ENCODE measurements at regions not wholly inside any gene's neighbourhood (a gene's known extent, or its start where the extent isn't known, plus 50 kb on each side); places are given as distances from the start of the nearest gene placed in this dataset.

- no peak for DNase-seq
Measured at GRCh38 chr4:179509489-179509888, 2067.3 kb upstream of the AGA start.

DNA sequence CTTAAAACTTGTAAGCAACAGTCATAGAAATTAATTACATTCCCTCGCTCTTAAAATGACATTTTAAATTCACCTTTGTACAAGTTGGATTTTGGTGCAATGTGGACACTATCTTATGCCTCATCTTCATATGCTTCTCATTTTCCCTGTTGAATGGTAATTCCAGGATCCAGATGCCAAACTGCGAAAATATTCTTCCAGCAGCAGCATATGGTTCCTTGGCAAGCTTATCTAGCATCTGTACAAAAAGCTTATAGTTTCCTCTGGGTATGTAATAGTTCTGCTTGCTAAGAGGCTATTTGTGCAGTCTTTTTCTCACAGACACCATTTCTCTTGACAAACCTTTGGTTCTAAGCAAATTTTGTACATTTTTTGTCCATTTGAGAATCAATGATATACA lies 2079.7 kb upstream of the AGA start:
- DNase-seq = no peak

DNA sequence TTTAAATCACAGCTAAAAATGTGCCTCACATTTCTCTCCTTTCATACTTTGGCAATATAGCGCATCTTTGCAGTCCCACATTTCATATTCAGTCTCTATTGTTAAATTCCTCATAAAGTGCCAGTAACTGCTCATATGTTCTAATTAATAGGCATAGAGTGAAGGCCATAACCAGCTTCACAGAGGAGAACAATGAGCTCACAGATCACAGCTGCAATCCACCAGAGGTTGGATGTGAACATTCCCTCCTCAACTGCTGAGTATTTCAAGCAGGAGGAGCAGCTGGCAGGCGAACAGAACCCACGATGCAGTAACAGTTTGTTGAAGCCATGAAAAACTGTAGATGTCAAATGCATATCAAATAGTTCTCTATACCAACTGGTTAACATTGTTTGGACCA lies 2088.7 kb upstream of the AGA start:
- no peak for DNase-seq

- no peak for DNase-seq
Measured at GRCh38 chr4:179536694-179537093, 2094.5 kb upstream of the AGA start.

DNA sequence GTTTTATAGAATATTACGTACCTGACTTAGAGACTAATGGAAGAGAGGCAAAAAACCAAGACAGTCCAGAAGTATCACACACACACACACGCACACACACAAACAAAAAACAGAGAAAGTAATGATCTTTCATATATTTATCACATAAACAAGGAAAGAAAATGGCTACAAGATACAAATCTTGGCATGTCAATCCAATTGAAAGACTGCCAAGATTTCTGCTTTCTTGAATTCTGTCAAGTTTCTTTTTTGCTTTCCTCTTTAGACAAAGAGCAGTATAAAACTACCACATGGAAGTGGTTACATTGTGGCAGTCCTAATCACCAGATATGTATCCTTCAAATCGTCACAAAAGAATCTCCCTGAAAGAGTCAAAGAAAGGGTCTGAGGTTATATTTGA lies 2097.4 kb upstream of the AGA start:
- no peak for DNase-seq

- no peak for DNase-seq
Measured at GRCh38 chr4:179543771-179544170, 2101.5 kb upstream of the AGA start.

DNA sequence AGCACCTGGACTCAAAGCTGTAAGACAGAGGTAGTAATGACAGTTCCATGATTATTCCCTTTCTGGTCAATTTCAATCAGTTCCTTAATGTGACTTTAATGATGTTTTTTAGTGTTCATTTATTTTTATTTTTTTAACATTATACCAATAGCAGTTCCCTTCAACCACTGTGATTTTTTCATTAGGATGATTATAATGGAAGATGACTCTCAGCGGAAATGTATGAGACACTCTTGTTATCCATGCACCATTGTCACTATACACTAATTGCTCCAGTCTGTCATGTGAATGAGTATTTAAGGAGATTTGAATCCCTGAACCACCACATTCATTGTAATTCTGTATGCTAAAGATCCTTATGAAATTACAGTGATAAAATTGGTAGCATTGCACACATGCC lies 2102.3 kb upstream of the AGA start:
- no peak for DNase-seq

GRCh38 chr4:179552131-179552530 lies 2109.9 kb upstream of the AGA start:
- DNase-seq = no peak

- DNase-seq = no peak
Measured at GRCh38 chr4:179563741-179564140, 2121.5 kb upstream of the AGA start.

DNA sequence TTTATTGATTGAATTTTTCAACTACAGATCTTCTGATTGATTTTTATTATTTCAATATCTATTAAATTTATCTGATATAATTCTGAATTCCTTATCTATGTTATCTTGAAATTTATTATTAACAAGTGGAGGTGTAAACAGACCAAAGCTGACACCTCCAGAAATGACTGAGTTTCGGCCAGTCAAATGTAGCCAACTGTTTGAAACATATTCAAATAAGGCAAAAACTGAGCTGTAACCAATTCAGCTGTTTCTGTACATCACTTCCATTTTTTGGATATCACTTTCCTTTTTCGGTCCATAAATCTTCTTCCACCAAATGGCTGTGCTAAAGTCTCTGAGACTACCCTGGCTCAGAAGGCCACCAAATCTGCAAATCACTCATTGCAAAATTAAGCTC lies 2127.3 kb upstream of the AGA start:
- DNase-seq = no peak

DNA sequence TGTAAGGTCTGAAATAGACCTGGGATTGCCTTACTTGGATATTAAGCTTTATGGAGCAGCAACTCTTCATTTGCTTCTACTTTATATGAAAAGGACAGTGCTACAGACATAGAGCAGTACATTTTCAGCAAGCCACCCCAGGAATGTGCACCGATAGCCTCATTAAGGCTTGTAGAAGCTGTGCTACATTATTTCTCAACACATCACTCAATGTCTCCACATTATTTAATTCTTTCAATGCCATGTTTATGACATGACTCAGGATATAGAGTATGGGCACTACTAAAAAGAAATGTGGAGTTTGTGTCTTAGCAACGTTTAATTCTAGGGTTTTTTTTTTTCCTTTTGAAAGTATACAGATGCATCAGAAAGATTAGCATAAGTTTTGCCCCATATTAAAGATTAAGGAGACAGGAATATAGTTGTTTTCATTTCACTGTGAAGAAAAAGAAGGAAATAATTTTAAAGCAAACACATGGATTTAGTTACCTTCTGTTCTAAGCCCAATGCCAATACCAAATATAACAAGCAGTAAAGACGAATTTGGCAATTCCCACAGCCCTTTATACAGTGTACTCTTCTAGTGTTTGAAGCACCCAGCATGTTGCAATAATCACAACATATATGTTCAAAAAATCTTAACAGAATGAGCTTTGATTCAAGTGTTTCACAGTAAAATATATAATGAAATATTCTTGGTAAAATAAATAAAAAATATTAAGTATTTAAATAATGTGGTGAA lies 2140.1 kb upstream of the AGA start:
- DNase-seq = no peak

GRCh38 chr4:179583221-179583620 lies 2141.0 kb upstream of the AGA start:
- DNase-seq = no peak

GRCh38 chr4:179584101-179584500 lies 2141.9 kb upstream of the AGA start:
- DNase-seq = no peak

- DNase-seq = no peak
Measured at GRCh38 chr4:179585761-179586160, 2143.5 kb upstream of the AGA start.

DNA sequence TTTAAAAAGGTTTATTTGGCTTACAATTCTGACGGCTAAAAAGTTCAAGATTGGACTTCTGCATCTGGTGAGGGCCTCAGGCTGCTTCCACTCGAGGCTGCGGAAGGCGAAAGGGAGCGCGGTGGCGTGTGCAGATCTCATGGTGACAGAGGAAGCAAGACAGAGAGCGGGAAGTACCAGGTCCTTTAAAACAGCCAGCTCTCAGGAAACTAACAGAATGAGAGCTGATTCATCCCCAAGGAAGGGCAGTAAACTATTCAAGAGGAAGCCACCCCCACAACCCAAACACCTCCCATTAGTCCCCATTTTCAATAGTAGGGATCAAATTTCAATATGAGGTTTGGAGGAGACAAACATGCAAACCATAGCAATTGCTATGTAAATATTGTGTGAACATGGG lies 2144.2 kb upstream of the AGA start:
- no peak for DNase-seq

GRCh38 chr4:179595671-179596410 lies 2153.6 kb upstream of the AGA start:
- no peak for DNase-seq

DNA sequence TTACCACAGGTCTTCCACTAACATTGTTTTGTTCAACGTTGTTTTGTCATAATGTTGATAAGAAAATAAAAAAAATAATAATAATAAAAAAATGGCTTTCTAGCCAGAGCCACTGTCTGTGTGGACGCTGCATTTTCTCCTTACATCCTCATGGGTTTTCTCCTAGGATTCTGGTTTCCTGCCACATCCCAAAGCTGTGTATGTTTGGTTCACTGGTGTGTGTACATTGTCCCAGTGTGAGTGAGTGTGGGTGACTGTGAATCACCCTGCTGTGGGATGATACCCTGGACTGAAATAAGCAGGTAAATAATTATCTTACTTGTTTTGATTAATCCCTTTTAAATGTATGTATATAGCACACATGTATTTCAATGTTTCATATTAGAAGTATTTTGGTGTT lies 2154.4 kb upstream of the AGA start:
- DNase-seq = no peak

GRCh38 chr4:179597301-179597700 lies 2155.1 kb upstream of the AGA start:
- DNase-seq = no peak

- no peak for DNase-seq
Measured at GRCh38 chr4:179601671-179602070, 2159.4 kb upstream of the AGA start.

GRCh38 chr4:179605196-179605595 lies 2163.0 kb upstream of the AGA start:
- no peak for DNase-seq

DNA sequence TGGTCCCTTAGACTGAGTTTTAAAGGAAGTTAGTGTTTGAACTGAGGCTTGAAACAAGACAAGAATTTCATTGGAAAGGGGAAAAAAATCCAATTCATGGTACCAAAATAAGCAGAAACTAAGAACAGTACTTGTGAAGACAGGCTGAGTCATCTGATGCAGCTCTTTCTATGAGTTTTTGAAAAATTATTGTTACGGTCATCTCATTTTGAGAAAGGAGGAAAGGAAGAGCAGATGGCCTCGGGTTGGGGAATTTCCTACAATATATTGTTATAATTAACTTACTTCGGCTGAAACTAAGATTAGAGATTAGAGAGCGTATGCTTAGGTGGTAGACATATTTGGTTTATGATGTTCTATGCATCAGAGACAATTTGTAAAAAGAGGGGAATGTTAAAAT lies 2164.8 kb upstream of the AGA start:
- DNase-seq = no peak

- no peak for DNase-seq
Measured at GRCh38 chr4:179615704-179616103, 2173.5 kb upstream of the AGA start.

DNA sequence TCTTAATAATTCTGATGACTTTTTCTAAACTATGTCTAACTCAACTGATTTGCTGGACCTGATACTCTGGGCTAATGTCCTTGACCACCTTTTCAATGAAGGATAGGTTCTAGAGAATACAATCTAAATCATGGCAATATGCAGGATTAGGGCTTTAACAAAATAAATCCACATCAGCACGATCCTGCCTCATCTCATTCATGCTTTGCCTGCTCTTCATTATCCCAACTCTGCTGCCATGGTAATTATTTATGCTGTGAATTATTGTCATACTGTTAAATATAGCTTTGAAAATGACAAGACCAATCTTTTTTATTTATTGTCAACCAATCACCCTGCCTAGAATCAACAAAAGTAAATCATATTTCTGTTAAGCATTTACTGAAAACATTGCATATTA lies 2176.7 kb upstream of the AGA start:
- DNase-seq = no peak

- no peak for DNase-seq
Measured at GRCh38 chr4:179624768-179625181, 2182.5 kb upstream of the AGA start.

DNA sequence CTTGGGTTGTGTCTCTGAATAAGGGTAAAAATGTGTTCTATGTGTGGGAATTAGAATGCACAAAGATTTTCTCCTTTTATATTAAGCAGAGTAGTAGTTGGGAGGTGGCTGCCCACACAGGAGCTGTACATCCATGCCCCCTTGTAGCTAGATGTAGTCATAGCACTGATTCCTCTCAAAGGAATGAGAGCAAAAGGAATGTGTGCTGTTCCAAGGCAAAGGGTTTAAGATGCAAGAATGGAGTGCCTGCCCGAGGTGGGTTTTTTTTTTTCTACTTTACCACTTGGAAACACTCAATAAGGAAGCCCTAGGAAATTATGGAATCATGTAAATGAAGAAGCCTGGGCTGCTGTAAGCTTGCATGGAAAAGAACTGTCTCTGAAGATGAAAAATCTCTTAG lies 2183.2 kb upstream of the AGA start:
- DNase-seq = no peak
